Mucosa of stomach (tissue), 1 donor: ENCODE measurements at regions not wholly inside any gene's neighbourhood (a gene's known extent, or its start where the extent isn't known, plus 50 kb on each side); places are given as distances from the start of the nearest gene placed in this dataset.

Experiments used
- H3K27me3 ChIP-seq: one replicate; pipeline ENCODE4 v1.7.0; 2013; ENCODE audit warnings: mild to moderate bottlenecking, low read length; ENCODE audit not compliant: control insufficient read depth, insufficient read depth
- H3K36me3 ChIP-seq: one replicate; pipeline ENCODE4 v1.7.0; 2013; ENCODE audit warnings: low read length; ENCODE audit not compliant: control insufficient read depth, insufficient read depth
- H3K4me1 ChIP-seq: one replicate; pipeline ENCODE4 v1.7.0; 2013; ENCODE audit warnings: mild to moderate bottlenecking, low read length; ENCODE audit not compliant: control insufficient read depth, insufficient read depth
- H3K4me3 ChIP-seq: one replicate; pipeline ENCODE4 v1.7.0; 2013; ENCODE audit warnings: low read length
- H3K9ac ChIP-seq: one replicate; pipeline ENCODE4 v1.7.0; 2013; ENCODE audit warnings: mild to moderate bottlenecking, low read length, moderate library complexity
- H3K9me3 ChIP-seq: one replicate; pipeline ENCODE4 v1.7.0; 2013; ENCODE audit warnings: mild to moderate bottlenecking, low read length, moderate library complexity; ENCODE audit not compliant: control insufficient read depth
- donor health status: Pancreatic carcinoma.

- H3K4me1 ChIP-seq = no peaks in the 10 kb centered on the region
- no peaks in the 10 kb centered on the region for H3K27me3 ChIP-seq
- H3K9me3 ChIP-seq = no peaks in the 10 kb centered on the region
- no peak overlapping the region for H3K9ac ChIP-seq
- H3K36me3 ChIP-seq = no peaks in the 10 kb centered on the region
- no peak overlapping the region for H3K4me3 ChIP-seq
Observed at GRCh38 chr12:24293549-24293948, 344.1 kb upstream of the SOX5 start.

GRCh38 chr12:24287963-24288362 is 338.5 kb upstream of the SOX5 start:
- Histone ChIP-seq H3K27me3 (no peaks in the 10 kb centered on the region), H3K9ac (no peak overlapping the region), H3K36me3 (no peaks in the 10 kb centered on the region), H3K9me3 (no peaks in the 10 kb centered on the region), H3K4me1 (no peaks in the 10 kb centered on the region), H3K4me3 (no peak overlapping the region)

- Histone ChIP-seq H3K9me3 (no peaks in the 10 kb centered on the region), H3K27me3 (no peaks in the 10 kb centered on the region), H3K36me3 (no peaks in the 10 kb centered on the region), H3K4me3 (no peak overlapping the region), H3K4me1 (no peaks in the 10 kb centered on the region), H3K9ac (no peak overlapping the region)
Observed at GRCh38 chr12:24285448-24285847, 336.0 kb upstream of the SOX5 start.

- no peaks in the 10 kb centered on the region for H3K36me3 ChIP-seq
- no peaks in the 10 kb centered on the region for H3K9me3 ChIP-seq
- no peaks in the 10 kb centered on the region for H3K4me1 ChIP-seq
- H3K27me3 ChIP-seq = no peaks in the 10 kb centered on the region
- H3K9ac ChIP-seq = no peak overlapping the region
- no peak overlapping the region for H3K4me3 ChIP-seq
Observed at GRCh38 chr12:24281341-24281740, 331.9 kb upstream of the SOX5 start.

GRCh38 chr12:24280056-24280842 is 330.8 kb upstream of the SOX5 start:
- H3K9ac ChIP-seq = no peak overlapping the region
- no peaks in the 10 kb centered on the region for H3K9me3 ChIP-seq
- H3K27me3 ChIP-seq = no peaks in the 10 kb centered on the region
- H3K4me1 ChIP-seq = no peaks in the 10 kb centered on the region
- H3K4me3 ChIP-seq = no peak overlapping the region
- H3K36me3 ChIP-seq = no peaks in the 10 kb centered on the region

GRCh38 chr12:24278832-24279231 is 329.4 kb upstream of the SOX5 start:
- no peaks in the 10 kb centered on the region for H3K4me1 ChIP-seq
- no peaks in the 10 kb centered on the region for H3K9me3 ChIP-seq
- no peaks in the 10 kb centered on the region for H3K27me3 ChIP-seq
- no peak overlapping the region for H3K9ac ChIP-seq
- H3K36me3 ChIP-seq = no peaks in the 10 kb centered on the region
- no peak overlapping the region for H3K4me3 ChIP-seq

- Histone ChIP-seq H3K36me3 (no peaks in the 10 kb centered on the region), H3K4me1 (no peaks in the 10 kb centered on the region), H3K9me3 (no peaks in the 10 kb centered on the region), H3K9ac (no peak overlapping the region), H3K4me3 (no peak overlapping the region), H3K27me3 (no peaks in the 10 kb centered on the region)
Observed at GRCh38 chr12:24270965-24271364, 321.5 kb upstream of the SOX5 start.

- Histone ChIP-seq H3K4me1 (no peaks in the 10 kb centered on the region), H3K27me3 (no peaks in the 10 kb centered on the region), H3K4me3 (no peak overlapping the region), H3K9me3 (no peaks in the 10 kb centered on the region), H3K36me3 (no peaks in the 10 kb centered on the region), H3K9ac (no peak overlapping the region)
Observed at GRCh38 chr12:24270464-24270863, 321.0 kb upstream of the SOX5 start.

- H3K4me3 ChIP-seq = no peak overlapping the region
- no peaks in the 10 kb centered on the region for H3K4me1 ChIP-seq
- H3K9me3 ChIP-seq = no peaks in the 10 kb centered on the region
- no peaks in the 10 kb centered on the region for H3K27me3 ChIP-seq
- H3K36me3 ChIP-seq = no peaks in the 10 kb centered on the region
- no peak overlapping the region for H3K9ac ChIP-seq
Observed at GRCh38 chr12:24268663-24269186, 319.3 kb upstream of the SOX5 start.

GRCh38 chr12:24266982-24267381 is 317.5 kb upstream of the SOX5 start:
- no peak overlapping the region for H3K9ac ChIP-seq
- H3K36me3 ChIP-seq = no peaks in the 10 kb centered on the region
- no peak overlapping the region for H3K4me3 ChIP-seq
- no peaks in the 10 kb centered on the region for H3K27me3 ChIP-seq
- H3K9me3 ChIP-seq = no peaks in the 10 kb centered on the region
- no peaks in the 10 kb centered on the region for H3K4me1 ChIP-seq

GRCh38 chr12:24256684-24257083 is 307.2 kb upstream of the SOX5 start:
- Histone ChIP-seq H3K36me3 (no peaks in the 10 kb centered on the region), H3K9ac (no peak overlapping the region), H3K4me3 (no peak overlapping the region), H3K4me1 (no peaks in the 10 kb centered on the region), H3K27me3 (no peaks in the 10 kb centered on the region), H3K9me3 (no peaks in the 10 kb centered on the region)

GRCh38 chr12:24255920-24256665 is 306.6 kb upstream of the SOX5 start:
- Histone ChIP-seq H3K36me3 (no peaks in the 10 kb centered on the region), H3K27me3 (no peaks in the 10 kb centered on the region), H3K4me3 (no peak overlapping the region), H3K9me3 (no peaks in the 10 kb centered on the region), H3K4me1 (no peaks in the 10 kb centered on the region), H3K9ac (no peak overlapping the region)
